ENCODE measurements at regions not wholly inside any gene's neighbourhood (a gene's known extent, or its start where the extent isn't known, plus 50 kb on each side); places are given as distances from the start of the nearest gene placed in this dataset.
"Not testable (repeated sequence)": the region's sequence is repeated elsewhere in the genome, so short reads cannot be mapped to it uniquely, and the experiment has no call there.

- TF ChIP-seq, protein P1, sequence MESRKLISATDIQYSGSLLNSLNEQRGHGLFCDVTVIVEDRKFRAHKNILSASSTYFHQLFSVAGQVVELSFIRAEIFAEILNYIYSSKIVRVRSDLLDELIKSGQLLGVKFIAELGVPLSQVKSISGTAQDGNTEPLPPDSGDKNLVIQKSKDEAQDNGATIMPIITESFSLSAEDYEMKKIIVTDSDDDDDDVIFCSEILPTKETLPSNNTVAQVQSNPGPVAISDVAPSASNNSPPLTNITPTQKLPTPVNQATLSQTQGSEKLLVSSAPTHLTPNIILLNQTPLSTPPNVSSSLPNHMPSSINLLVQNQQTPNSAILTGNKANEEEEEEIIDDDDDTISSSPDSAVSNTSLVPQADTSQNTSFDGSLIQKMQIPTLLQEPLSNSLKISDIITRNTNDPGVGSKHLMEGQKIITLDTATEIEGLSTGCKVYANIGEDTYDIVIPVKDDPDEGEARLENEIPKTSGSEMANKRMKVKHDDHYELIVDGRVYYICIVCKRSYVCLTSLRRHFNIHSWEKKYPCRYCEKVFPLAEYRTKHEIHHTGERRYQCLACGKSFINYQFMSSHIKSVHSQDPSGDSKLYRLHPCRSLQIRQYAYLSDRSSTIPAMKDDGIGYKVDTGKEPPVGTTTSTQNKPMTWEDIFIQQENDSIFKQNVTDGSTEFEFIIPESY (IDR thresholded peaks at IDR 0.05; ENCODE audit: borderline replicate concordance, low read depth): no peak
- TF ChIP-seq FOSL2 (IDR thresholded peaks at IDR 0.05; ENCODE audit: borderline replicate concordance, low read depth) (no peak), GABPA (IDR thresholded peaks at IDR 0.05; ENCODE audit: low read depth) (no peak)
- TF ChIP-seq, protein P2, sequence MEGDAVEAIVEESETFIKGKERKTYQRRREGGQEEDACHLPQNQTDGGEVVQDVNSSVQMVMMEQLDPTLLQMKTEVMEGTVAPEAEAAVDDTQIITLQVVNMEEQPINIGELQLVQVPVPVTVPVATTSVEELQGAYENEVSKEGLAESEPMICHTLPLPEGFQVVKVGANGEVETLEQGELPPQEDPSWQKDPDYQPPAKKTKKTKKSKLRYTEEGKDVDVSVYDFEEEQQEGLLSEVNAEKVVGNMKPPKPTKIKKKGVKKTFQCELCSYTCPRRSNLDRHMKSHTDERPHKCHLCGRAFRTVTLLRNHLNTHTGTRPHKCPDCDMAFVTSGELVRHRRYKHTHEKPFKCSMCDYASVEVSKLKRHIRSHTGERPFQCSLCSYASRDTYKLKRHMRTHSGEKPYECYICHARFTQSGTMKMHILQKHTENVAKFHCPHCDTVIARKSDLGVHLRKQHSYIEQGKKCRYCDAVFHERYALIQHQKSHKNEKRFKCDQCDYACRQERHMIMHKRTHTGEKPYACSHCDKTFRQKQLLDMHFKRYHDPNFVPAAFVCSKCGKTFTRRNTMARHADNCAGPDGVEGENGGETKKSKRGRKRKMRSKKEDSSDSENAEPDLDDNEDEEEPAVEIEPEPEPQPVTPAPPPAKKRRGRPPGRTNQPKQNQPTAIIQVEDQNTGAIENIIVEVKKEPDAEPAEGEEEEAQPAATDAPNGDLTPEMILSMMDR (IDR thresholded peaks at IDR 0.05): no peak
These were observed 899.5 kb upstream of the FAM98A start (continued) for GRCh38 chr2:34498561-34498960.

DNA sequence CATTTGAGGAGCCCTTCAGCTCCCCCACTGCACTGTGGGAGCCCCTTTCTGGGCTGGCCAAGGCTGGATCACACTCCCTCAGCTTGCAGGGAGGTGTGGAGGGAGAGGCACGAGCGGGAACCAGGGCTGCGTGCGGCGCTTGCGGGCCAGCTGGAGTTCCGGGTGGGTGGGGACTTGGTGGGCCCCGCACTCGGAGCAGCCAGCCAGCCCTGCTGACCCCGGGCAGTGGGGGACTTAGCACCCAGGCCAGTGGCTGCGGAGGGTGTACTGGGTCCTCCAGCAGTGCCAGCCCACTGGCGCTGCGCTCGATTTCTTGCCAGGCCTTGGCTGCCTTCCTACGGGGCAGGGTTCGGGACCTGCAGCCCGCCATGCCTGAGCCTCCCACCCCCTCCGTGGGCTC is 895.1 kb upstream of the FAM98A start:
- H3K4me1 ChIP-seq (ENCODE audit: control insufficient read depth in 1 of 2, insufficient read depth in 2 of 2, low read depth in 1 of 2, low read length in 1 of 2); H3F3A ChIP-seq (replicated peaks; ENCODE audit: insufficient read depth); H3K4me2 ChIP-seq; H3K79me2 ChIP-seq (ENCODE audit: insufficient read depth); H2AFZ ChIP-seq (ENCODE audit: low read depth); DNase-seq; H3K27me3 ChIP-seq (ENCODE audit: insufficient read depth); CTCF ChIA-PET; H3K9me2 ChIP-seq; POLR2A ChIA-PET; H3K36me3 ChIP-seq (replicated peaks in 1 of 2; ENCODE audit: control insufficient read depth in 1 of 2, insufficient read depth in 2 of 2, low read length in 1 of 2); H4K20me1 ChIP-seq (ENCODE audit: insufficient read depth); H3K9ac ChIP-seq; H3K27ac ChIP-seq (ENCODE audit: low read depth in 2 of 2, low read length in 1 of 2); H3K4me3 ChIP-seq (ENCODE audit: low read depth in 2 of 2, low read length in 1 of 2): not testable (repeated sequence)
- peaks cover 21% of the 10 kb centered on the region; the same call in 1 of the 2 replicates for H3K9me3 ChIP-seq
- 46% methylated on average over 9 of the region's 18 CpGs for WGBS (ENCODE audit: low lambda C conversion rate)

DNA sequence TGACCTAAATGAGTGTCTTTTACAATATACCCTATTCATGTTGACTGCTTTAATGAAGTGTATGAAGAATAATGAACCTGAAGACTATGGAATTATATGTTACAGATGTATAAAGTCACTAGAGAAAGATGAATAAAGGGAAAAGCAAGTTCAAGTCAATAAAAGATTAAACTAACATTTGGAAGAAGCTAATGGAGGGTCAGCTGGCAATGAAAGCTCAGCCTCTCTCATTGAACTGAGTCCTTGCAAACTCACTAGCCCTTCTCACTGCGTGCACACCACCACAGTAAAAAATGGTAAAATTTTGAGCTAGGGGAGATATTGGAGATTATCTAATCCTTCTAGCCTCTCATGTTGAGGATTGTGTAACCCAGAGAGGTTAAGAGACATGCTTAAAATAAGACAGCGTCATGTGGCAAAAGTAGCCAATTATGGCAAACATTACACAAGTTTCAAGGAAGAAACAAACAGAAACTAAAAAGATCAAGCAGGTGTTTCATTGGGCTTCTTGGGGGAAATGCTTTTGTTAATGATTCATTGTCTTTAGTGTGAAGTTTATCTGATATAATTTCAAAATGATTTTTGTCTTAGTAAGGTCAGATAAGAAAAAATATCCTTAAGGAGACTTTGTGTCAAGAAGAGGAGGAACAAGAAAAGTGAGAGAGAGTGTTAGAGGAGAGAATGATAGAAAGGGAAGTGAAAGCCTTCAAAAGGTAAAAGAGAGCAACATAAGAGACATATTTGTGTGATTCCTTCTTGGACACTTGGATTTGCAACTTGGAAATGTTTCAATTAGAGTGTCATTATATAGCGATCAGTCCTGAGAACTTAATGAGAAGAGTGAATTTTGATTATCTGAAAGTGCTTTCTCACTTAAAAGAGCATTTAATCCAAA is 893.7 kb upstream of the FAM98A start:
- DNase-seq: no peak
- WGBS (ENCODE audit: low lambda C conversion rate): 12% methylated on average over 3 of the region's 3 CpGs
- TF ChIP-seq, protein P1 (IDR thresholded peaks at IDR 0.05; ENCODE audit: borderline replicate concordance, low read depth): no peak
- TF ChIP-seq ELF1 (IDR thresholded peaks at IDR 0.05) (no peak), POLR2AphosphoS5 (IDR thresholded peaks at IDR 0.05; ENCODE audit: low read depth, low read length) (no peak), MAX (IDR thresholded peaks at IDR 0.05; ENCODE audit: low read depth) (no peak), TEAD4 (IDR thresholded peaks at IDR 0.05; ENCODE audit: borderline replicate concordance, insufficient read depth) (no peak), NFIC (IDR thresholded peaks at IDR 0.05; ENCODE audit: borderline replicate concordance) (no peak), PBX3 (IDR thresholded peaks at IDR 0.05) (no peak), GATA2 (CRISPR knock-in tag; IDR thresholded peaks at IDR 0.05) (no peak), EZH2phosphoT487 (IDR thresholded peaks at IDR 0.05; ENCODE audit: borderline replicate concordance, low read depth) (no peak)
- TF ChIP-seq, protein P3, sequence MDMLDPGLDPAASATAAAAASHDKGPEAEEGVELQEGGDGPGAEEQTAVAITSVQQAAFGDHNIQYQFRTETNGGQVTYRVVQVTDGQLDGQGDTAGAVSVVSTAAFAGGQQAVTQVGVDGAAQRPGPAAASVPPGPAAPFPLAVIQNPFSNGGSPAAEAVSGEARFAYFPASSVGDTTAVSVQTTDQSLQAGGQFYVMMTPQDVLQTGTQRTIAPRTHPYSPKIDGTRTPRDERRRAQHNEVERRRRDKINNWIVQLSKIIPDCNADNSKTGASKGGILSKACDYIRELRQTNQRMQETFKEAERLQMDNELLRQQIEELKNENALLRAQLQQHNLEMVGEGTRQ (IDR thresholded peaks at IDR 0.05; ENCODE audit: borderline replicate concordance, low read depth, low read length): no peak

More for the DNA sequence above, 893.7 kb upstream of the FAM98A start:
- H3K4me3 ChIP-seq (ENCODE audit: low read depth in 2 of 2, low read length in 1 of 2): no peak overlapping the region
- peaks cover 18% of the 10 kb centered on the region; the same call in 1 of the 2 replicates for H3K9me3 ChIP-seq
- no peak overlapping the region for H3K4me2 ChIP-seq
- H3F3A ChIP-seq (replicated peaks; ENCODE audit: insufficient read depth): no peaks in the 10 kb centered on the region
- H3K9me2 ChIP-seq: 0 out of 2 replicates have a peak, but pooled peaks cover 5% of the 10 kb centered on the region
- H2AFZ ChIP-seq (ENCODE audit: low read depth): no peak overlapping the region
- no peaks in the 10 kb centered on the region for H3K27me3 ChIP-seq (ENCODE audit: insufficient read depth)
- no peaks in the 10 kb centered on the region for H3K4me1 ChIP-seq (ENCODE audit: control insufficient read depth in 1 of 2, insufficient read depth in 2 of 2, low read depth in 1 of 2, low read length in 1 of 2)
- H3K27ac ChIP-seq (ENCODE audit: low read depth in 2 of 2, low read length in 1 of 2): no peak overlapping the region
- no peaks in the 10 kb centered on the region for H3K36me3 ChIP-seq (replicated peaks in 1 of 2; ENCODE audit: control insufficient read depth in 1 of 2, insufficient read depth in 2 of 2, low read length in 1 of 2)
- ChIA-PET POLR2A (no interaction called here), CTCF (no interaction called here)
- H3K9ac ChIP-seq: no peak overlapping the region
- no peaks in the 10 kb centered on the region for H3K79me2 ChIP-seq (ENCODE audit: insufficient read depth)
- no peaks in the 10 kb centered on the region for H4K20me1 ChIP-seq (ENCODE audit: insufficient read depth)

Data from SK-N-SH (cell line).